ENCODE measurements at regions not wholly inside any gene's neighbourhood (a gene's known extent, or its start where the extent isn't known, plus 50 kb on each side); places are given as distances from the start of the nearest gene placed in this dataset.

- peak in 2 of 3 donors; percentile 34 to 38 for TF ChIP-seq CTCF (IDR thresholded peaks at IDR 0.05)
- no peak for TF ChIP-seq POLR2A (IDR thresholded peaks at IDR 0.05)
Measured at GRCh38 chr5:45038366-45038987, 229.7 kb downstream of the MRPS30 start.

All from breast epithelium (tissue), 3 donors.